ENCODE measurements at regions not wholly inside any gene's neighbourhood (a gene's known extent, or its start where the extent isn't known, plus 50 kb on each side); places are given as distances from the start of the nearest gene placed in this dataset.

GRCh38 chr4:66887061-66887460, 658.2 kb downstream of the CENPC start (continued):
- TF ChIP-seq KIAA2018 (CRISPR knock-in tag; IDR thresholded peaks at IDR 0.05; ENCODE audit: borderline replicate concordance) (no peak), ASH2L (IDR thresholded peaks at IDR 0.05; ENCODE audit: insufficient read length, low read depth, low read length) (no peak)

- Histone ChIP-seq H3K27me3 (ENCODE audit: control insufficient read depth in 1 of 2, insufficient read depth in 2 of 2, low read length in 2 of 2) (no peaks in the 10 kb centered on the region), H4K20me1 (ENCODE audit: insufficient read depth, low read length) (no peaks in the 10 kb centered on the region)
- TF ChIP-seq KAT8 (CRISPR knock-in tag; IDR thresholded peaks at IDR 0.05) (no peak), ZNF773 (CRISPR knock-in tag; IDR thresholded peaks at IDR 0.05; ENCODE audit: borderline replicate concordance) (no peak), FUBP1 (CRISPR knock-in tag; IDR thresholded peaks at IDR 0.05; ENCODE audit: borderline replicate concordance) (no peak), ZFP41 (CRISPR knock-in tag; IDR thresholded peaks at IDR 0.05; ENCODE audit: borderline replicate concordance) (no peak), ZNF207 (IDR thresholded peaks at IDR 0.05; ENCODE audit: borderline replicate concordance) (no peak), ZNF775 (CRISPR knock-in tag; IDR thresholded peaks at IDR 0.05; ENCODE audit: borderline replicate concordance) (no peak)
Observed at GRCh38 chr4:66885501-66886165, 659.7 kb downstream of the CENPC start.

More at GRCh38 chr4:66885501-66886165, 659.7 kb downstream of the CENPC start:
- Histone ChIP-seq H3K9ac (ENCODE audit: insufficient read depth, low read depth, low read length) (no peak overlapping the region), H3K27ac (ENCODE audit: extremely low read length, insufficient read depth, low read length) (no peak overlapping the region), H3K9me3 (ENCODE audit: low read length) (peaks cover 12% of the 10 kb centered on the region; the same call in 1 of the 2 replicates), H3K79me2 (ENCODE audit: insufficient read depth, low read length) (no peaks in the 10 kb centered on the region), H3K36me3 (replicated peaks in 1 of 2; ENCODE audit: control insufficient read depth in 1 of 2, insufficient read depth in 2 of 2, low read length in 2 of 2) (no peaks in the 10 kb centered on the region), H3K4me2 (ENCODE audit: low read depth, low read length) (no peak overlapping the region), H3K4me3 (replicated peaks in 1 of 3; ENCODE audit: insufficient read depth in 1 of 3, low read depth in 2 of 3, low read length in 3 of 3) (no peak overlapping the region), H3K4me1 (ENCODE audit: insufficient read depth, low read length) (no peaks in the 10 kb centered on the region), H2AFZ (ENCODE audit: low read length) (no peak overlapping the region)
- ATAC-seq (no peak), FAIRE-seq (no peak), DNase-seq (ENCODE audit: low spot score) (no peak)
- intact Hi-C loops (cut with micrococcal nuclease; ENCODE audit: unreplicated experiment), result no loop called here
- ChIA-PET CTCF (ENCODE audit: low intra/inter-chr PET ratio, low total read pairs) (no interaction called here), POLR2A (no interaction called here)
- BruUV-seq (replicated peaks), result no TSS peak
- WGBS (ENCODE audit: low lambda C conversion rate), result 0% methylated on average over 1 of the region's 1 CpG
- in situ Hi-C loops (cut with HindIII; ENCODE audit: extremely low pct_ligation_motif_present, low pct_unique_long_range_greater_than_20kb), result no loop called here

All from HepG2 (cell line).